GF-D8 (cell line): ENCODE measurements at regions not wholly inside any gene's neighbourhood (a gene's known extent, or its start where the extent isn't known, plus 50 kb on each side); places are given as distances from the start of the nearest gene placed in this dataset.

Experiments
- DNase-seq: peaks from one replicate; lab custom pipeline; 2025; lab: John Stamatoyannopoulos, UW

DNA sequence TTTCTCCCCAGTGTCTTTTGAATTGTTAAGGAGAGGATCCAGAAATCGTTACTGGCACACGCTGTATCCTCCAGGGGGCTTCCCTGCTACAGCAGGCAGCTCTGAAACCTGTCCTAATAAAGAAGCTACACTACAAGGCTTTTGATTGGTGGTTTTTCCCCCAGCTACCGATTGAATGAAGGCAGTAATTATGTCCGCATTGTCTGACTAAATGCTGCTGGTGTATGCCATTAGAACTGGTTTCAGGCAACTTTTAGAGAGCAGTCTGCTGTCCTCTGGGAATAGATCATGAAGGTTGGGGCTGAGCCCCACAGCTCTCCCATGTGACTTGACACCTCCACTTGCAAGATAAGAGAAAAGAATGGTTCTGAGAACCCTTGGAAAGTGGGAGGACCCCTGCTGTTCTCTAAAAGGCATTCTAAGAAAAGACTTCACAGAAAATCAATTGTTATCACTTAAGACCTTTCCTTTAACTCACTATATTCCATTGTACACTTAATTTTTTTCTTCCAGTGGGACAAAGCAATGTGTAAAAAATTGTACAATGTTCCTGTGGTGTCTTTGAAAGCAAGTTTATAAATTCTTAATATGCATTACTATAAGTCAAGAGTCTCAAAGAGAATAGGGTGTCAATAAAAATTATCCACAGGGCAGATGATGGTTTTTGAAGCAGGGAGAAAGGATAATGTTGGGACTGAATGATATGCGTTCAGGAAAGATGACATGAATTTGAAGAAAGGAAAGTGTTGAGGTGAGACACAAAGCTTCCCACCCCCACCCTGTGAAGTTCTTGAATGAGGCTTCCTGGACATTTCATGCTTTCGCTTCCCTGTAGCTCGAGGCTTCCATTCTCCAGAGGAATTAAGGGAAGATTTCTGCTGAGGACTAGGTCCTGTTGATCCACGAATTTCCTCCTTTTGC, 53.0 kb upstream of the DAZL start:
- DNase-seq: no peak

DNA sequence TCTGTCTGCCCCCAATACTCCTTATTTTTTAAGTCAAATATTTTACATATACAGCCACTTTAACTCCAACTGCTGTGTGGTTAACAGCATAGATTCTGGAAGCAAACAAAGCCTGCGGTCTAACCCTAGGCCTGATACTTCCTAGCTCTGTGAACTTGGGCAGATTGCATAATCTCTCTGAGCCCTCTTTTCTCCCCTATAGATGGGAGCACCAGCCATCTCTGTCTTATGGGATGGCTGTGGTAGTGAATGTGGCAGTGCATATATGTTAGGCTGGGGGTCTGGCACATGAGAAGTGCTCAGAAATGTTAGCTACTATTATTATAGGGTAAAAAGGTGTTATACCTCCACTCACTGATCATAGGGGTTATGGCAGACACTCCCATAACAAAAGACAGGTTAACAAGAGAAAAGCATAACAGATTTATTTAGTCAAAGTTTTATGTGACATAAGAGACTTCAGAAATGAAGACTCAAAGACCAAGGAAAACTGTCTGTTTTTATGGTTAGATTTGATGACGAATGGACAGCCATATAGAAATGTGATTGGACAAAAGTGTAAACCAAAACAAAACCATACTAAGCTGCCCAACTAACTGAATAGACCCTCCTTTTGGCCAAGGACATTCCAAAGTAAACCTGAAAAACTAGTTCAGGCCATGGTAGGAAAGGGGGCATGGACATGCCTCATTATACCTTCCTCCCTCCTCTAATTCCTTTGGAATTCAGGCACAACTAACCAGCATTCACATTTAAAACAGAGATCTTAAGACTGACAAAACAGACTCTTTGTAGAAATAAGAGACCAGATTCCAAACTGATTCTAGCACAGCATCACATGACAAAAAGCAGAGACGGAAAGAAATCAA, 53.9 kb upstream of the DAZL start:
- DNase-seq: no peak

DNA sequence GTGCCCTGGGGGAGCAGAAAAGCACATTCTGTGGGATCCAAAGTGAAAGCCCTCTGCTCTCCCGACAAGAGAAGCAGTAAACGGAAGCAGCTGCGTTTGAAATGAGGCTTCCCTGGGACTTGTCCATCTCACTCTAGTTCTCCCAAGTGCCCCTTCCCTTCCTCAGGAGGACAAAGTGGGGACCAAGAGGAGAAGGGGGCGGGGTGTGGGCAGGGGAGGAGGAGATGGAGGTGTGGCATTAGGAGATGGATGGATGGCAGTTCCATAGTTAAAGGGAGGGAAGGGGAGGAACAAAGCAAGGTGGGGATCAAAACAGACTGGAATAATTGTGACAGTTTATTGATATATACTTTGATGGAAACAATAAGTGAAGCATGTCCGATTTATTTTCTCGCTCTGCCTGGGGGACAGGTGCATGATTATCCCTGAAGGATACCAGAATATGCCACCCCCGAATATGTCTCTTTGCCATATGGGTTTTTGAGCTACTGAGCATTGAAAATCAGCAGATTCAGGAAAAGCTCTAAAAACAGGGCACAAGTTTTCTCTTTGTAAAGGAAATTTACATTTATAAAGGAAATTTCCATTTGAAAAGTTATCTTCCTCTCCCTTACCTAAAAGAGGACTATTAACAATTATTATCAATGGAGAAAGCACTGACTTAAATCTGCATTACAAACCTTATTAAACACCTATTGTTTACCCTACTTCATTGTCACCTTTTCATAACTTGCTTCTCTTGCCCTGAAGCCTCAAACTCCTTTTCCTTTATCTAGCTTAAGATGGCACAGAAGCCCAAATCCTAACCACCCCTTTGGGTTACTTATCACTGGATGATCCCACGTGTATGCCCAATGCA, 58.9 kb upstream of the DAZL start:
- no peak for DNase-seq

DNA sequence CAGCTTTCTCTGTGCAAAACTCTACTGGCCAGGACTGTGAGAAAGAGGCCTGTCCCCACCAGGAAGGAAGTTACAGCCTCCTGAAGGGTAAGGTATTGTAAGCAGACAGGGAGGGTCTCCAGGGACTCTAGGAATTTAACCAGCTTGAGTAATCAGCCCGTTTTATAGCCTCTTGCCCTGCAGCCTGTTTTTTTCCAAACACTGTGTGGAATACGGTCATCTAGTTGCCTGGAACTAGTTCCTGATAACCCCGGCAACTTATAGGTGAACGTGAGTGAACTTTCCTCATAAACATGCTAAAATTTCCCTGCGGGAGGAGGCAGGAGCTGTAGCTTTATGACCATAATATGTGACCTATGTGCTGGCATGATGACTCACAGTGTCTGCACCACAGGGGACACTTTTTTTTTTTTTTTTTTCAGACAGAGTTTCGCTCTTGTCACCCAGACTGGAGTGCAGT, 60.1 kb upstream of the DAZL start:
- DNase-seq: no peak

DNA sequence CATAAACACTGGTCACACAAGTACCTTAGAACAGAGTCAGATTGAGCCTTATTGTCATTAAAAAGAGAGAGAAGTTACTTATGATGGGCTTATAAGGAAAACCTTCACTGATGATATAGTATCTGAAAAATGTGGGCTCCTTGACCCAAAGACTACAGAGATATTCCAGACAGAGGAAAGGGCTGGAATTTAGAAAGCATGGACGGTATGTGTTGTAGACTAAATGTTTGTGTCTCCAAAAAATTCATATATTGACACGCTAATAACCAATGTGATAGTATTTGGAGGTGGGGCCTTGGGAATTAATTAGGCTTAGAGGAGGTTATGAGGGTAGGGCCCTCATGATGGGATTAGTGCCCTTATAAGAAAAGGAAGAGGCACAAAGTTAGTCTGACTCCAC, 61.0 kb upstream of the DAZL start:
- DNase-seq: no peak

DNA sequence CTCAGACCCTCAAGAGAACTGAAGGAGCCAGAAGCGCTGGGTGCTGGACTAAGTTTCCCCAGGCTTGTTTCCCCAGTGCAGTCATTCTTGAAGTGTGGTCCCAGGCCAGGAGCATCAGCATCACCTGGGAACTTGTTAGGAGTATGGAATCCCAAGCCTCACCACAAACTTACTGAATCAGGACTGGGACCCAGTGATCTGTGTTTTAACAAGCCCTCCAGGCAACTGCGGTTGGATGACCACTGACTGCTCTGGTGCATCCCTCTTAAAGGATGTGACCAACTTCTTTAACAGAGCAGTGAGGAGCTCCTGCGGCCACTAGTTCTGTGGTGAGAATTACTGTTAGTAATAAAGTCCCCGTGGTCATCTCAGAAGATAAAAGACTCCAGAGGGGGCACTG, 62.4 kb upstream of the DAZL start:
- no peak for DNase-seq

DNA sequence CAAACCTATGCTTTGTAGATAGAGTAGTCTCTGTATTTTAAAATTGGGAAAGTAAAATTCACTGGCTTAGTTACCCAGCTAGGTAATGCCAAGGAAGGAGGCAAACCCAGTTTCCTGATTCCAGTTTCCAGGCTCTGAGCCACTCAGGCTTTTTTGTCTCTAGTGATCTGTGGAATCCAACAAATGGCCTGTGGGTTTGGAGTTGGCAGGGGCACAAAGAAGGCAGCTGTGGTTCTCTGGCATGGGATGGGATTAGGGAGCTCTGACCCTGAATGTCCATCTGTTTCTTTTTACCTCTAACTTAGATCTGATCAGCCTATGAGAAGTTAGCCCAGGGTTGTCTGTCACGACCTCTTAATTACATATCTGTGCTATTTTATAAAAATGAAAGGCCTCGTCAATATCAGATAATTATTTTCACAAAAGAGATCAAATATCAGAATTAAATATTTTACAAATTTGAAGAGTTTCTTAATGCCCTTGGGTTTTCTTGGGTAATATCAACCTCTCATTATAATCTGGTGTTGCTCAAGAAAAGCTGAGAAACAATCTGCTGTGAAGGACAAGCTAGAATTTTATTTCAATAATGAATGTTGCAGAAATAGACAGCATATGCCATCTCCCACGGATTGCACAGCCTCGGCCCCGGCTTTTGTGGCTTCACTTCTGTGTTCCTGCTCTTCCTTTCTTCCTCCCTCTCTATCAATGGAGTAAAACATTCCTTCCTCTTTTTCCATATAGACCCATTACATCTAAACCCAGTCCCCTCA, 63.7 kb upstream of the DAZL start:
- DNase-seq: no peak

DNA sequence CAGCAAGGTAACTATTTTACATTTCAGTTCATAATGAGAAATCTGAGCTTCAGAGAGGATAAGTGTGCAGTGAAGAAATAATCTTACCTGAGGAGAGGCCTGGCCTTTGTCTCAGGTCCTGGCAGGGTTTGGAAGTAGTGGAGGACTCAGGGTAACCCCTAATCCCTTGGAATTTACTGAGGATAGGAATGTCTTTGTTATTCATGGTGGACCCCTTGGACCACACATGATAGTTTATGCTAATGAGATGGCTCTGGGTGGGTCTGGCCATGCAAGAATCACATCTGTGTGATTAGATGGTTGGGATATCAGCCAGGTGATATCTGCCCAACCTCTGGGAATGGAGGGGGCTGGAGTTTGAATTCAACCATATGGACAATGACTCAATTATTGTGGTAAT, 65.0 kb upstream of the DAZL start:
- DNase-seq: no peak

DNA sequence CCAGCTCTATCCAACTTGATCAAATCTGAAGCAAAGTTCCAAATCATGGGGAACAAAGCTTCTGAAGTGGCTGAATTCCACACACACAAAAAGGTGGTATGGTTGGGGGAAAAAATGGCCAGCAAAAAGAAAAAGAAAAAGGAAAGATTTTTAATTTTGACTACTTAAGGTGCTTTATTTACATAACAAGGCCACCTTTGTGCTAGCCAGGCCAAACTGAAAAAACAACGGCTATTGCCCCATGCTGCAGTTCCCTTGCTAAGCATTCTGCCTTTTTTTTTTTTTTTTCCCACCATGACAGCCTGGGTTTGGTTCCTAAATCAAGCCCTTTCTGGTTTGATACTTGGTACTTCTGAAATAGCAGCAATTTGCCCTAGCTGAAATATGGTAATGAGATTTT, 66.5 kb upstream of the DAZL start:
- no peak for DNase-seq

DNA sequence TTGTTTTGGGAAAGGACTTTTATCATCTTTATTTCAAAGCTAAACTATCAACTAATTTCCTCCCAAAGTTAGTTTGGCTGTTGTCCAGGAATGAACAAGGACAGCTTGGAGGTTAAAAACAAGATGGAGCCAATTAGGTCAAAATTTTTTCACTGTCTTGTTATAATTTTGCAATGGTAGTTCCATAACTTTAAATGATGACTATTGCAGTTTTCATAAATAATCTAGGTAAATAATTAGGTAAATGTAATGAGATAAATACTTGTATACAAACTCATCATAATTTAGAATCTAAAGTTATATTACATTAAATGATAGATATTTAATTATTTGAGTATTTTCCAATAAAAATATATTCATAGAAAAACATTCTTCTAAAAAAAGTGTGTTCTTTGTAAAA, 68.3 kb upstream of the DAZL start:
- DNase-seq: no peak

DNA sequence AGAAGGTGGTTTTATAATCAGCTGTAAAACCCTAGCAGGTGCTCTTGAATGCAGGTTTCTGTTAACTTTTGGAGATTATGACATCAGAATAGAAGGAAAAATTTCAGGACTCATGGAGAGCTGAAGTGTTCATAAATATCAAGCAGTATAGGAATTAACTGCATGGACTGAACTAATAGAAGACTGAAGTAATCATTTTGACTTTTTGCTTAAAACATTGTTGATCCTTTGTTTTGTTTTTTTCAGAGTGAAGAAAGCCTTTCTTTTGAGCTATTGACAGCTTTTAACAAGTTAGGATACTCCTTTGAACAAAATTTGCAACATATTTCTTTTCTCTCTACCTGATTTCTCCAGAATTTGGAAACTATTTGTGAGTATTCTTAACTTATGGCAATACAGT, 70.6 kb upstream of the DAZL start:
- DNase-seq: no peak

DNA sequence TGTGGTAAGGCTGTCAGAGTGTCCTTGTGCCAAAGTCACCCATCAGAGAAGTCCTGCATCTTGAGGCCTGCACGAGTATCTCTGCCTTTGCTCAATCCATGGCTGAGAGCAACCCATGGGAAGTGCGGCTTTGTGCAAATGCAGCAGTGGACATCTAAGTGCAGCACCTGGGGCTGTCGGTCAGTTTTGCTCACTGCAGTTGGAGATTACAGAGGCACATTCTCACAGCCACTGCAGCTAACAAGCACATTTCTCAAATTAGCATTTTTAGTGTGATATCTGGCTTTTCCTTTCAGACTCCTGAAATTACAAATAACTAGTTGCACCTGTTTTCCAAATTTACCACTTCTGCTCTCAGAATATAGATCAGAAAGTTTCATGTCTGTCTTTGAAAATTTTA, 81.5 kb upstream of the DAZL start:
- no peak for DNase-seq

DNA sequence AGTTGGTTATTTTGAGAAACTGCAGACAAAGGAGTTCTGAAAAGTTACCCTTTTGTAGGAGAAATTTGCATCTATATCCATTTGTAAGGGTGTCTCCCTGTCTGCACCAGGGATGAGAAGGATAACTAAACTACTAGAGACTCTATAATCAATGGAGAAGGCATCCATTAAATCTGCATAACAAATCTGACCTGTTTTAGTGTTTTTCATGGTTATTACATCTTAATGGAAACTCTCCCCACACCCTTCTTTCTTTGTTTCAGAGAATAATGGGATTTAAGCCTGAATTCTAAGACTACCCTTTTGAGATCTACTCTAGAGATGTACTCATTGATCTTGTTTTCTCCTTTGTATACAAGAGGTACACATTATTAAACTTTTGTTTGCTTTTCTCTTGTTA, 82.0 kb upstream of the DAZL start:
- no peak for DNase-seq

DNA sequence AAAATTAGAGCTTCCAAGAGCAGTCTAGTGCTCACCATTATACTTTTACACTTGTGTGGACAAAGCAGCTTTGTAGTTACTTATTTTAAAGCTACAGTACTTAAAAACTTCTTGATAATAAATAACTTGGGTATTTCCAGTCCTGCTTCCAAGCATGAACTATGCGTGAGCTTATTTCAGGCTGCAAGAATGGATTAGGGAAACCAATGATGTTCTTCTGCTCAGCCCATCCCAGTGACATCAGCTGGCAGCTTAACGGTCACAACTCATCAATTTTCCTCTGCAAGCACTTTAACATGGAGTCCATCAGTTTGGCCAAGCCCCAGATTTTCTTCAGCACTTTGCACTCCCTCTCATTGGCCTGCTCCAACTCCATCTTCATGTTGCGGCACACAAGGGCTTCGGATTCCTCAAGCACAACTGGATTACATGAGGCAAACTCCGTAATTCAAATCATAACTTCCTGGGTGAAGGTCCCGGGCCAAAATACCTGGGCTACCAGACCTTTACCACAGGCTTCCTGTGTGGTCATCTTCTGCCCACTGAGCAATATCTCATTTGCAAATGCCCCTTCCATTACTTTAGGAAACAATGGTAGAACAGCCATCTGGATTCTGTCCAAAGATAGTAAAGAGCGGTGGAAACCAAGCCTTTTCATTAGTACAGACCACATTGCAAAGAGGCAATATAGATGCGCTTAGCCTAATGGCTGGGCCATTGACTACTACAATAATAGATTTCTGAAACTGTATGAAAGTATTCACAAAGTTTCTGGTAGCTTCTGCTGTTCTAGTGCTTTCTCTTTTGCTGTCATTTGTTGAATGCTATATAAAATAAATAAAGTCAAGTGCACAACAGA, 87.5 kb upstream of the DAZL start:
- DNase-seq: no peak

DNA sequence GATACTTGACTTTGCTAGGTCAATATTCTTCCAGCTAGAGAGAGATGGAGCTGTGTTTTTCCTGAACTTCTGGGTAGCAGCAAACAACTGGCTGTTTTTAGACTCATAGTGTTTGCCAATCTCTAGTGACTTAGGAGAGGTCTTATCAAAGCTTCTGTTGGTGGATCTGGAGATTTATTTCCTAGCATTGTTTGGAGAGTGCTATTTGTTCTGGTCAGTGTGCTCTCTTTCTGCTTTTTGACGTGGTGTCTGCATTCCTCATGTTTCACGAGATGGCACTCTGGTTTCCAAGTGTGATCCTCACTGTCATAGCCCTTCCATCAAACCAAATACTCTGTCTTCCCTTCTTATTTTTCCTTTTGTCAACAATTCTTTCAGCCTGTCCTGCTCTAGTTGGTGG, 88.6 kb upstream of the DAZL start:
- no peak for DNase-seq

DNA sequence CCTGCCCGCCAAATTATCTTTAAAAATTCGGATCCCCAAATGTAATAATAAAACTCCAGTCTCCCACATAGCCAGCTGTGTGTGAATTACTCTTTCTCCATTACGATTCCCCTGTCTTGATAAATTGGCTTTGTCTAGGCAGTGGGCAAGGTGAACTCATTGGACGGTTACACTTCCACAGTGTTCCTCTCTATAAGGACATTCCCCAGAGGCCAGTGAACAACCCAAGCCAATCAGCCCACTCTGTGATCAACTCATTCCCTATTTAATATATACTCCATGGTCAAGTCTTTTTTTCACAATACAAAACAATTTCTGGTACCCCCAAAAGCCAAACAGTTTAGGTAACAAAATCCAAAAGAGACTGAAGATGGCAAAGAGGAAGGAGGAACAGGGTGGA, 90.5 kb upstream of the DAZL start:
- no peak for DNase-seq

DNA sequence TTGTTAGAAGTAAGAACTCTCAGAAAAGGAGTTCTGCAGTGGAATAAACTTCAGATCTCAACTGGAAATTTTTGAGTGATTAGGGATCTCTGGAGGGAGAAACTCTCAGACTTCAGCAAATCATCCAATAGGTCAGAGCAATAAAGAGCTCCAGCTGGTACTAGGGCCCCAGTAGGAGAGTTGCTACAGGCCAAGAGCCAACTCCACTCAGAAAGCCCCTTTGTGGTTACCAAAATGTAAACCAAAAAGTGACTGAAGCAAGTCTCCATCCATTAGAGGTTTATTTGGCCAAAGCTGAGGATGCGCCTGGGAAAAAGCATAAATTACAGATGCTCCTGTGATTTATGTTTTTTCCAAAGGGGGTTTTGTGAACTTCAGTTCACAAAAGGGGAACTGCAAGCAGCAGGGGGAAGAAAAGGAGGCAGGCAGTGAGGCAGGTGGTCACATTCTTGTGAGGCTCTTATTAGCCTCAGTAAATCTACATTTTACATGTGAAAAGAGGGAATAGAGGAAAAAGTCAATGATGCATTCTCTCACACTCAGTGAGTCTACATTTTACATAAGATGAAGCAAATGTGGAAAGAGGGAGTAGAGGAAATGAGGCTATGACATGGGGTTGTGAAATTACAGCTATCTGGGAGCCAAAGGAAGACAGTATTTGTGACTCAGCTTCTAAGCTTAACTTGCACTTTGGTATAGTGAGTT, 92.4 kb upstream of the DAZL start:
- no peak for DNase-seq

DNA sequence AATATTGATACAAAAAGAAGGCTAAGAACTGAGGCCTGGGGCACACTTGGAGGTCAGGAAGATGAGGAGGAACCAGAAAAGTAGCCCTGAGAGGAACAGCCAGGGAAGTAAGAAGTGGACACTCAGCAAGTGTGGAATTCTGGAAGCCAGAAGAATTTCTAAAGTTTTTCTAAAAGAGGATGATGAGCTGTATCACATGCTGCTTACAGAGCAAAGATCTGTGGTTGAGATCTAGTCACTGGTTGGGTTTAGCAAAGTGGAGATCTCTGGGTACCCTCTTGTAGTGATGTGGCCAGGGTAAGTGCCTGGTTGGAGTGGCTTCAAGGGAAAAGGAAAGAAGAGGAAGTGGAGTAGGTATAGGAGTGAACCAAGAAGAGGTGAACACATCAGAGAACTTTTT, 95.4 kb upstream of the DAZL start:
- DNase-seq: no peak

DNA sequence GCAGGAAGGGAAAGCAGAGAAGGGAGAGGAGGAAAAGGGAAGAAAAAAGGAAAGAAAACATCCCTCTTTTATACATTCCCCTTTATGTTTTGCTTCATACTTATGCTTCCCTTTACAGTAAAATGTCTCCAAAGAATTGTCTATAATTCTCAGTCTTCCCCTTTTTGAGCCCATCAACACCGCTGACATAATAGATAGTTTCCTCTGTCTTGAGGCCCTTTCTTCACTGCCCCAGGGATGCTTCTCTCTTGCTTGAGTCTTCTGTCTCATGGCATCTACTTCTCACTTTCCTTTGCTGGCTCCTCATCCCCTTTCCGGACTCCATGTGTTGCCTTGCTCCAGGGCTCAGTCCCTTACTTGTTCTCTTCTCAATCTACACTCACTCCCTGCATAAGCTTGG, 99.7 kb upstream of the DAZL start:
- DNase-seq: no peak

DNA sequence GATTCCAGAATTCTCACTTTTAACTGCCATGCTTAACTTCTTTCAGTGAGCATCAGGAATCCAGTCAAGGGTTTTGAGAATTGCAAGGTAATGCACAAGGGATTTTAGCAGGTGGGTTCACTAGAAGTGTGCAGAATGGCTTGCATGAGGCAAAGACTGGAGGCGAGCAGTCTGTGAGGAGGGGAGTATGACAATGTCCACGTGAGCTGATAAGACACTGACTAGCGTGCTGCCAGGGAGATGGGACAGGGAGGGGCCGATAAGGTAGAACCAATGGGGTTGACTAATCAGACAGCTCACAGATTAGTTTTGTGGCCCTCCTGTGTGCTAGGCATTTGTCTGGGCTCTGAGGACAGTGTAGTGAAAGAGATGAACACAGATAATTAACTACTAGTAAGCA, 102.0 kb upstream of the DAZL start:
- no peak for DNase-seq
